ENCODE measurements at regions not wholly inside any gene's neighbourhood (a gene's known extent, or its start where the extent isn't known, plus 50 kb on each side); places are given as distances from the start of the nearest gene placed in this dataset.
A peak's percentile ranks its signal among the peaks of the same experiment; 100 is the strongest.

DNA sequence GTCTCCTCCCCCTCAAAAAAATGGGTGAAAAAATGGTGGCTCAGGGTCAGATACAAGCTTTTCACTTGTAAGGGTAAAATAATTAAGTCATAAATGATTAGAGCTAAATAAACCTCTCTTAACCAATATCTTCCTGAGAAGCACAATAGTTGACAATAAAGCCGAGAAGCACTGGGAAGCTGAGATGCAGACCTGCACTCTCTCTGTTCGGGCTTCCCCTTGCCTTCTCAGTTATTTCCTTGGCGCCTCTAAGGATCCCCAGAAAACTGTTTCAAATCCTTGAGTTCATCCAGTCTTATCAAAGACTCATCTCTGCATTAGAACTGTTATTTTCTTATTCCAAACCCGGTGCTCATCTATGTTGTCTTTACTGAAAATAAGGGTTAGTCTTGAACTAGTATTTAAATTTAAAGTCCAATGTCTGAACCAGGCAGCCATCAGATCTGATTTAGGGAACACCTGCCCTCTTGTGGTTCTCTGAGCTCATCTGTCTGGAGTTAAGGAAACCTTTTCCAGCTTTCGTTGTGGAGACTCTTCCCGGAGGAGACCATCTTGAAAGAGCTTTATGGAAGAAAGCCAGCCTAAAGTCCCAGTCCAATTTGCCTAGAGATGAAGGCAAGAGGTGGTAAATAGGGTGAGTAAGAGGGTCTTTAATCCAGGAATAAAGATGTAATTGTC, 256.4 kb upstream of the MCTP2 start:
- no peak overlapping the region for H3K27ac ChIP-seq
- DNase-seq (no peak), ATAC-seq (peak in 2 of 4 donors; percentile 45 to 66)
- H3K4me3 ChIP-seq, result no peak overlapping the region
- H3K9me3 ChIP-seq, result no peaks in the 10 kb centered on the region
- no peak for TF ChIP-seq POLR2A (IDR thresholded peaks at IDR 0.05)
- TF ChIP-seq, protein P1, sequence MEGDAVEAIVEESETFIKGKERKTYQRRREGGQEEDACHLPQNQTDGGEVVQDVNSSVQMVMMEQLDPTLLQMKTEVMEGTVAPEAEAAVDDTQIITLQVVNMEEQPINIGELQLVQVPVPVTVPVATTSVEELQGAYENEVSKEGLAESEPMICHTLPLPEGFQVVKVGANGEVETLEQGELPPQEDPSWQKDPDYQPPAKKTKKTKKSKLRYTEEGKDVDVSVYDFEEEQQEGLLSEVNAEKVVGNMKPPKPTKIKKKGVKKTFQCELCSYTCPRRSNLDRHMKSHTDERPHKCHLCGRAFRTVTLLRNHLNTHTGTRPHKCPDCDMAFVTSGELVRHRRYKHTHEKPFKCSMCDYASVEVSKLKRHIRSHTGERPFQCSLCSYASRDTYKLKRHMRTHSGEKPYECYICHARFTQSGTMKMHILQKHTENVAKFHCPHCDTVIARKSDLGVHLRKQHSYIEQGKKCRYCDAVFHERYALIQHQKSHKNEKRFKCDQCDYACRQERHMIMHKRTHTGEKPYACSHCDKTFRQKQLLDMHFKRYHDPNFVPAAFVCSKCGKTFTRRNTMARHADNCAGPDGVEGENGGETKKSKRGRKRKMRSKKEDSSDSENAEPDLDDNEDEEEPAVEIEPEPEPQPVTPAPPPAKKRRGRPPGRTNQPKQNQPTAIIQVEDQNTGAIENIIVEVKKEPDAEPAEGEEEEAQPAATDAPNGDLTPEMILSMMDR (IDR thresholded peaks at IDR 0.05), result peak in 11 of 12 donors; percentile 18 to 51 (median 36)
- WGBS, 4 donors, result 48 to 52% (median 50%) methylated on average over 6 of the region's 6 CpGs
- intact Hi-C loops (cut with DNase I), result loop anchor here in 6 of 10 donors (5.0 to 10.0 kb wide), 4 partner anchors 888 to 943 kb away; partner anchors contain the start of gene RGMA (in 4 of the 6)
- H3K36me3 ChIP-seq, result no peaks in the 10 kb centered on the region
- no peaks in the 10 kb centered on the region for H3K27me3 ChIP-seq
- H3K4me1 ChIP-seq, result peaks cover 0 to 4% (median 0%) of the 10 kb centered on the region in 12 donors

DNA sequence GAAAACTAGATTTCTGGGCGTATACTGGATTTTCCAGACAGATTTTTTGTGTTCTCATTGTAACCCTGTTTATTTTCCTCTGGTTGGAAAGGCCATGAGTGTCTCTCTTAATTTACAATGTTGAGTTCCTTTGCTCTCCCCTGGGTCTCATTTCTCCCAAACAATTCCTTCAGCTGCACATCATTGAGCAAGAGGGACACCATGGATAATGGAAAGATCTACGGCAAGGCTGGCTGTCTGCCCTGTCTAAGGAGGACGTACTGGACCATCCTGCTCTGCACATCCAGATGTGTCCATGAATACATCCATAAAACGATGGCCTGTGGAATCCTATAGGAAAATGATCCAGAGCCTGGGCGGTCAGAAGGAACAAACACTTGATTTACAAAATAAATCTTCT, 258.1 kb upstream of the MCTP2 start:
- Histone ChIP-seq H3K27me3 (no peaks in the 10 kb centered on the region), H3K27ac (no peak overlapping the region), H3K4me3 (no peak overlapping the region), H3K36me3 (no peaks in the 10 kb centered on the region), H3K9me3 (no peaks in the 10 kb centered on the region), H3K4me1 (no peaks in the 10 kb centered on the region)
- TF ChIP-seq, protein P1 (IDR thresholded peaks at IDR 0.05), result no peak
- TF ChIP-seq POLR2A (IDR thresholded peaks at IDR 0.05), result no peak
- WGBS, 4 donors, result 57 to 68% (median 60%) methylated on average over 5 of the region's 5 CpGs
- ATAC-seq (peak; percentile 42 to 70 (median 56)), DNase-seq (peak in 4 of 5 donors; percentile 29 to 39 (median 34))
- intact Hi-C loops (cut with DNase I), result loop anchor here in 5 of 10 donors (10.0 kb wide), 2 partner anchors 888 to 938 kb away; partner anchors contain the start of gene RGMA (in 3 of the 5)

DNA sequence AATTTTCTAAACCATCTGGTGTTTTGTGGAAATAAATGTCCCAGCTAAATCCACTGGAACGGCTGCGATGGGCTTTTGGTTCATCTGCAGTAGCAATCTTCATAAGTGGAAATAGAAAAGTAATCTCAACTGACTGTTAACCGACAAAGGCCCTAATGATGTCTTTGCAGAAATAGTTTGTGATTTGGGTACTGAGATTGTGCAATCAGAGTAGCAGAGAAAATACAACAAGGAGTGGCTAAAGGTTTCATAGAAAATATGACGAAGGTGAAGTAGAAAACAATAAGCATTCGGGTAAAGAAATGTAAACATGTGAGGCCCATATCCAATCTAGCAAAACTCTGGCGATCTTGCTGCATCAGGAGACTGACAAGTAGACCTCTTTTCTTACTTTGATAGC, 262.6 kb upstream of the MCTP2 start:
- Histone ChIP-seq H3K4me3 (no peak overlapping the region), H3K9me3 (no peaks in the 10 kb centered on the region), H3K27me3 (no peaks in the 10 kb centered on the region), H3K27ac (no peak overlapping the region), H3K36me3 (no peaks in the 10 kb centered on the region), H3K4me1 (no peaks in the 10 kb centered on the region)
- TF ChIP-seq, protein P1 (IDR thresholded peaks at IDR 0.05), result no peak
- TF ChIP-seq POLR2A (IDR thresholded peaks at IDR 0.05), result no peak
- DNase-seq (no peak), ATAC-seq (no peak)
- 82 to 85% (median 84%) methylated on average over 6 of the region's 6 CpGs for WGBS, 4 donors
- intact Hi-C loops (cut with DNase I), result no loop called here

DNA sequence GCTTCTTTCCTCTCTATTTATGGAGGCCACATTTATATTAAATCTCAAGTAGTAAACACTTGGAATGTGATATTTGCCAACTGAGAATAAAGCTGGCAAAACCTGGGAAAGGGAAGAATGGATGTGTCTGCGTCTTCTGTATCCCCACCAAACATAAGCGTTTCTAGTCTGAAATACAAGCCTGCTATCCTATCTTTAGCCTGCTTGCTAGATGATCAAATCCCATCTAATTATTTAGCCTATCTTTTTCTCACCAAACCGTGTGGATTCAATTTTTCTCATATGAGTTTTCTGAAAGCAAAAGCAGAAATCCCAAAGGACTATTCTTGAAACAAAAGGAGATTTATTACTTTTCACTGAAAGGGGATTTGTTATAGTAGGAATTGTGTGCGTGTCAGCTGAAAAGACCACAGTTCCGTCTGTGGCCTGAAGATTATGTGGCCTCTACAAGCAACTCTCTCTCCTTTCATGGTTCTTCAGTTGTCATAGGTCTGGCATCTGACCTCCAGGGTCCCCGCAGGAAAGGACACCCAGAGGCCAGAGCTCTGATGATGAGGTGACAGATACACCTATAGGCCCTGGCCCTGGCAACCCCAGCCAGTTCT, 266.0 kb upstream of the MCTP2 start:
- Histone ChIP-seq H3K4me3 (no peak overlapping the region), H3K36me3 (no peaks in the 10 kb centered on the region), H3K9me3 (no peaks in the 10 kb centered on the region), H3K27me3 (no peaks in the 10 kb centered on the region), H3K27ac (no peak overlapping the region), H3K4me1 (no peaks in the 10 kb centered on the region)
- WGBS, 4 donors, result 71 to 74% (median 73%) methylated on average over 6 of the region's 6 CpGs
- intact Hi-C loops (cut with DNase I), result no loop called here
- no peak for ATAC-seq
- TF ChIP-seq POLR2A (IDR thresholded peaks at IDR 0.05), result no peak
- TF ChIP-seq, protein P1 (IDR thresholded peaks at IDR 0.05), result no peak
- DNase-seq, result no peak
